ENCODE measurements at regions not wholly inside any gene's neighbourhood (a gene's known extent, or its start where the extent isn't known, plus 50 kb on each side); places are given as distances from the start of the nearest gene placed in this dataset.

- no peak for TF ChIP-seq POLR2A (IDR thresholded peaks at IDR 0.05; ENCODE audit: low read depth, low read length)
- DNase-seq (ENCODE audit: insufficient read length, low spot score): no peak
- no peak for FAIRE-seq
These were observed 343.1 kb upstream of the NOCT start for GRCh38 chr4:138672393-138672976.

GRCh38 chr4:138671606-138672084 is 343.9 kb upstream of the NOCT start:
- no peak for FAIRE-seq
- no peak for DNase-seq (ENCODE audit: insufficient read length, low spot score)
- TF ChIP-seq POLR2A (IDR thresholded peaks at IDR 0.05; ENCODE audit: low read depth, low read length): no peak

GRCh38 chr4:138671106-138671505 is 344.5 kb upstream of the NOCT start:
- no peak for DNase-seq (ENCODE audit: insufficient read length, low spot score)
- TF ChIP-seq POLR2A (IDR thresholded peaks at IDR 0.05; ENCODE audit: low read depth, low read length): no peak
- no peak for FAIRE-seq

- no peak for FAIRE-seq
- no peak for DNase-seq (ENCODE audit: insufficient read length, low spot score)
- no peak for TF ChIP-seq POLR2A (IDR thresholded peaks at IDR 0.05; ENCODE audit: low read depth, low read length)
These were observed 344.9 kb upstream of the NOCT start for GRCh38 chr4:138670681-138671080.

GRCh38 chr4:138669479-138670315 is 345.9 kb upstream of the NOCT start:
- FAIRE-seq: no peak
- DNase-seq (ENCODE audit: insufficient read length, low spot score): no peak

GRCh38 chr4:138668309-138668708 is 347.3 kb upstream of the NOCT start:
- TF ChIP-seq POLR2A (IDR thresholded peaks at IDR 0.05; ENCODE audit: low read depth, low read length): no peak
- FAIRE-seq (no peak), DNase-seq (ENCODE audit: insufficient read length, low spot score) (no peak)

More at GRCh38 chr4:138669479-138670315, 345.9 kb upstream of the NOCT start:
- TF ChIP-seq POLR2A (IDR thresholded peaks at IDR 0.05; ENCODE audit: low read depth, low read length): no peak

GRCh38 chr4:138666366-138666765 is 349.2 kb upstream of the NOCT start:
- TF ChIP-seq POLR2A (IDR thresholded peaks at IDR 0.05; ENCODE audit: low read depth, low read length): no peak
- DNase-seq (ENCODE audit: insufficient read length, low spot score) (no peak), FAIRE-seq (no peak)

- TF ChIP-seq POLR2A (IDR thresholded peaks at IDR 0.05; ENCODE audit: low read depth, low read length): no peak
- DNase-seq (ENCODE audit: insufficient read length, low spot score) (no peak), FAIRE-seq (no peak)
These were observed 349.7 kb upstream of the NOCT start for GRCh38 chr4:138665851-138666250.

GRCh38 chr4:138663883-138664282 is 351.7 kb upstream of the NOCT start:
- DNase-seq (ENCODE audit: insufficient read length, low spot score) (no peak), FAIRE-seq (no peak)
- no peak for TF ChIP-seq POLR2A (IDR thresholded peaks at IDR 0.05; ENCODE audit: low read depth, low read length)

- FAIRE-seq: no peak
- TF ChIP-seq POLR2A (IDR thresholded peaks at IDR 0.05; ENCODE audit: low read depth, low read length): no peak
- peak; percentile 13 for DNase-seq (ENCODE audit: insufficient read length, low spot score)
These were observed 355.7 kb upstream of the NOCT start for GRCh38 chr4:138659812-138660316.

- DNase-seq (ENCODE audit: insufficient read length, low spot score) (no peak), FAIRE-seq (no peak)
- TF ChIP-seq POLR2A (IDR thresholded peaks at IDR 0.05; ENCODE audit: low read depth, low read length): no peak
These were observed 356.4 kb upstream of the NOCT start for GRCh38 chr4:138659037-138659811.

GRCh38 chr4:138658518-138658917 is 357.1 kb upstream of the NOCT start:
- TF ChIP-seq POLR2A (IDR thresholded peaks at IDR 0.05; ENCODE audit: low read depth, low read length): no peak
- no peak for FAIRE-seq

GRCh38 chr4:138656990-138657389 is 358.6 kb upstream of the NOCT start:
- FAIRE-seq: no peak
- no peak for DNase-seq (ENCODE audit: insufficient read length, low spot score)
- TF ChIP-seq POLR2A (IDR thresholded peaks at IDR 0.05; ENCODE audit: low read depth, low read length): no peak

More at GRCh38 chr4:138658518-138658917, 357.1 kb upstream of the NOCT start:
- no peak for DNase-seq (ENCODE audit: insufficient read length, low spot score)

GRCh38 chr4:138655985-138656384 is 359.6 kb upstream of the NOCT start:
- FAIRE-seq: no peak
- no peak for TF ChIP-seq POLR2A (IDR thresholded peaks at IDR 0.05; ENCODE audit: low read depth, low read length)
- DNase-seq (ENCODE audit: insufficient read length, low spot score): no peak

Data from H54 (cell line).